Amniotic epithelial cell (primary cell): ENCODE measurements at regions not wholly inside any gene's neighbourhood (a gene's known extent, or its start where the extent isn't known, plus 50 kb on each side); places are given as distances from the start of the nearest gene placed in this dataset.
A peak's percentile ranks its signal among the peaks of the same experiment; 100 is the strongest.

Experiments used
- DNase-seq: peaks from one replicate; pipeline ENCODE4 v3.0.0-alpha.2; 2010; ENCODE audit warnings: low read depth

DNA sequence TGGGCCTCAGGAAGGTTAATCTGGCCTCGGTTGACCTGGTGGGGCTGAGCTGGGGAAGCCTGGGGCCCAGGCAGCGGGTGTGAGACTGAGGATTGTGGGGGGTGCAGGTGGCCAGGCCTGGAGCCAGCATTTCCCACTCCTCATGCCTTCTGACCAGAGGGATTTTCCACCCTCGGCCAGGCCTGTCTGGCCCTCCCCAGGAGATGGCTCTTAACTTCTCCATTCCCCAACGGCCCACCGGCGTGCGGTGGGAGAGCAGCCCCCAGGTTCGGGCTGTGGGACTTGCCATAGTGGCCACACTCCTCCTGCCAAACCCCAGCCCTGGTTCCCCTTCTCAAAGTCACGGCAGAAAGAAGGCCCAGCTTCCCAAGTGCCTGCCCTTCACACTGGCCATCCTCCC lies 126.5 kb upstream of the RUNX3 start:
- no peak for DNase-seq

DNA sequence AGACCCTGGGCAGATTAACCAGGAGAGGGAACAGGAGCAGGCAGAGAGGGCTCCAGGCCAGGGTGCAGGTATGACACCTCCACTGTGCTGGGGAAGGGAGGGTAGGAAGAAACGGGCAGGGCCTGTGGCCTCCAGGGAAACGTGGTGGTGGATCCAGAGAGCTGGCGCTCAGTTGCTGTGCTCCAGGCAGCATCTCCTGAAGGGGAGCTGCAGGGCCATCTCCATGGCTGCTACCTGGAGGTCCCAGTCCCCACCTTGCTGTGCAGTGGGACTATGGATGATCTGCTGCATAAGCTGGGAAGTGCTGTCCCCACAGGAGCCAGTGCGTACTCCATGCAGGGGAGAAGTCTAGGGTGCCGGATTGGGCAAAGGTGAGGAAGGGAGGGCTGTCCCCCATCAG lies 125.9 kb upstream of the RUNX3 start:
- DNase-seq: no peak

DNA sequence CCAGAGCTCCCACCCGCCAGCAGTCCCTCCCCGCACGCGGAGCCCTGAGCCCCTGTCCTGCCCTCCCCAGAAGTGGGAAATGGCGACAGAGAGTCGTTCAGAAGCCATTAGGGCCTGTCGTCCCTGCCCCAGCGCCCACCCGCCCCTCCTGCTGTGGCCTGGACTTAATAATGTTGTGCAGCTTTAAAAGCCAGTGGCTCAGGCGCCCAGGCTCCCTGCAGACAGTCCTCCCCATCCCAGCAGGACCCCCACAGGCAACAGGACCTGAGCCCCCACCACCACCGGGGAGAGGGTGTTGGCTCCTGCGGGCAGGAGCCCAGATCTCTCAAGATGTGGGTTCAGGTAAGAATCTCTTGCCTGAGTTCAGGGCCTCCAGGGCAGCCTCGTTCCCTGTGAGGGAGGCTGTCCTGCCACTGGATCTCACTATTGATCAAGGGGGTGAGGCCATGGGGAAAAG lies 125.3 kb upstream of the RUNX3 start:
- DNase-seq: no peak

DNA sequence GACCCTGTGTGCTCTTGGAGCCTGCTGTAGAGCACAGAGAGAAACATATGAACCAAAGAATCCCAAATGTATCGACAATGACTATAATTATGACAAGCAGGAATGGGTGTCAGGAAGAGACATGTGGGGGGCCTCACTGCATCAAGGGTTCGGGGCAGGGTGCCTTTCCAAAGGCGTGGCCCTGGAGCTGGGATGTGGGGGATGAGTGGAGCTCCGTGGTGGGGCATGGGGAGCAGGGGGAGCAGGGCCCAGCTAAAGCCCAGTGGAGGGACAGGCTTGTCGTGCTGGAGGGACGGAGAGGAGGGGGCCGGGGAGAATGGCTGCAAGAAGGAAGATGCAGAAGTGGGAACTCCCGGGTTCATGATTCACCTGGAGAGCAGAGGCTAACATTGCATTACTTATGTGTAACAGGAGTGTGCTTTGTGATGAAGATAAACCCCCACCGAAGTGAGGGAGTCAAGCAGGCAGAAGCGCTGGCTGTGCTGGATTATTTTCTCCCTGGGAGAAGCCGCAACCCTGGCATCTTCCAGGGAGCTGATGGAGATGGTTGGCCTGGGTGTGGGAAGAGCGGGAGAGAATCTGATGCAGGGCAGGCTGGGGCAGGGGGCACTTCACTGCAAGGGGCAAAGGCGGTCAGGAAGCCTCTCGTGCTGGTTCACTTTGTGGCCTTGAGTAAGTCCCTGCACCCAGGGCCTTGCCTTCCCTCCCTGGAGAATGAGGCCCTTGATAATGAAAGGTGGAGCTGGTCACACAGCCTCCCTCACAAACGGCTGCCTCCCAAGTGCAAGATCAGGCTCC lies 124.6 kb upstream of the RUNX3 start:
- DNase-seq: no peak

DNA sequence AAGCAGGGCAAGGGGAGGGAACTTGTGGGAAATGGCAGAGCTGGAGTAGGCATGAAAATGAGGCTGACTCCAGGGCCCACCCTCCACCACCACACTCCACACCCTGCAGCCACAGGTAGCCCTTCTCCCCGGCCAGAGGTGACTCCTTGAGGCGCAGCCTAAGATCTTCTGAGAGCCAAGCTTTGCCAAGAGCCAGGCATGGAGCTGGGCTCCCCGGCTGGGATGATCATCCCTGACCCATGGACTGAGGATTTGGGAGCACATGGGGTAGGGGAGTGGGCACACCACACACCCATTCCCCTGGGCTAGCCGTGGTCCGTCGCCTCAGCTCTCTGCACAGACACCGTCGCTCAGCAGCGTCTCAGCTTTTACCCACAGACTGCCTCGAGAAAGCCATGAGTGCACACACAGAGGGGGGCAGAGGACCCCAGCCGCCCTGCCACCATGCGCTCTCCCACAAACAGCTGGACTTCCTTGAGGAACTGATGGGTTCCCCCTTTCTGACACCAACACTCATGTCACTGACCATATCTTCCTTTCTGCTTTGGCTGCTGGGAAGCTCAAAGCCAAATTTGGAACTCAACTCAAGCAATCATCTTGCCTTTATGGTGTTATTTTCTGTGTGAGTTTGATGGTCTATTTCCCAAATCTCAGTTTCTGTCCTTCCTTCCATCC lies 123.6 kb upstream of the RUNX3 start:
- no peak for DNase-seq

DNA sequence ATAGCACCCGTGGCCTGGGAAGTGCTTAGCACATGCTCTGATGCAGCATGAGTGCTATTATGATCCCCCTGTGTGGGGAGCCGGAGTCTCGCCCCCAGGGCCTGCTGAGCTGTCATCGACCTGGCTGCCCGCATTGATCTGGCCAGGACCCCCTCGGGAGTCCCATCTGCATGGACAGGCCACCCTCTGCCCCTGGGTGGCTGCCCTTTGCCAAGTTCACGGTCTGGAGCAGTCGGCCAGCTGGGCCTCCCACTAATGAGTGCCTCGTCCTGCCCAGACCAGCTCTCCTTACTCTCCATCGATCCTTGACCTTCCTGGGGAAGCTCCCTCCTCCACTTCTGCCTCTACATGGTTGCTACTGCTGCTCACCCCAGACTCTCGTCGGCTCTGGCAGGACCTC lies 121.8 kb upstream of the RUNX3 start:
- no peak for DNase-seq

DNA sequence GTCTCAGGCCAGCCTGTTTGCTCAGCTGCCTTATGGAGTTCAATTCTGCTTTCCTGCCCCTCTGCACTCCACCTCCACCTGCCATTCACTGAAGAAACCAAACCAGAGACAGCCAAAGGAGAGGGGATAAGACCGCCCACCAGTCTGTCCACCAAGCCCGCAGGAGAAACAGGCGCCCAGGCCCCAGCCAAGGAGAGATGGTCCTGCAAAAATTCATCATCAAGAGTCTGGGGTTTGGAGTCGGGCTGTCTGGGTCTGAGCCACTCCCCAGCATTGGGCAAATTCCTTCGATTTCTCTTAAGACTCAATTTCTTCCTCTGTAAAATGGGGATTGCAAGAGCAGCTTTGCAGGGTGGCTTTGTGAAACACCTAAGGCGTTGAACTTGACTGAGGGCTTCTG lies 121.4 kb upstream of the RUNX3 start:
- no peak for DNase-seq

DNA sequence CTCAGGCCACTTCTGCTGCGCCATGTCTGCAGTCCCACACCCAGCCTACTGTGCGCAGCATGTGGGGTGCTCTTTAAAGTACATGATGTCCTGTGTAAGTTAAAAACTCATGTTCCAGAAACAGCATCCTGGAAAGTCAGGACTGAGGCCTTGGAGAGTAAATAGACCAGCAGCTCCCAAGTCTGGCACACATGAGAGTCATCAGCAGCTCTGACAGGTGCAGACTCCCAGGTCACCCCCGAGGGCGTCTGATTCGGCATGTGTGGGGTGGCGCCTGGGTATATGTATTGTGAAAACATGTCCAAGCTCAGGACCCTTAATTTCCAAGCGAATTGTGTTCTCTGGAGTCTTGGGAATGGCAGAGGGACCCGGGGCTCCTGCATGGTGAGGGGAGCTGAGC lies 120.1 kb upstream of the RUNX3 start:
- DNase-seq: no peak

DNA sequence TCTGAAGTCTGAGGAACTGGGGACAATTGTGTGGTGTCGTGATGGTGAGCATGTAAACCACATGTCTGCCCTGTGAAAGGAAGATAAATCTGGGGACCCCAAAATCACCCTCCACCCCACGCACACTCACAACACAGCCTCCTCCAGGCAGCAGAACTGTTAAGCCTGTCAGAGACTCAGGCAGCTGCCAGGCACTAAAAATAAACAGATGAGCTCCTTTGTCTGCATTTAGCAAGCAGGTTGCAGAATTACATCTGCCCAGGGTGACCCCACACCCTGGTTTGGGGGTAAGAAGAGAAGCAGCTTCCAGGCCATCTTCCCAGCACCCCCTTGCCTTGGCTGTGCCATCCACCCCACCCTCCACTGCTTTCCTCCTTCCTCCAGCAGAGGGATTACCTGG lies 119.1 kb upstream of the RUNX3 start:
- no peak for DNase-seq

DNA sequence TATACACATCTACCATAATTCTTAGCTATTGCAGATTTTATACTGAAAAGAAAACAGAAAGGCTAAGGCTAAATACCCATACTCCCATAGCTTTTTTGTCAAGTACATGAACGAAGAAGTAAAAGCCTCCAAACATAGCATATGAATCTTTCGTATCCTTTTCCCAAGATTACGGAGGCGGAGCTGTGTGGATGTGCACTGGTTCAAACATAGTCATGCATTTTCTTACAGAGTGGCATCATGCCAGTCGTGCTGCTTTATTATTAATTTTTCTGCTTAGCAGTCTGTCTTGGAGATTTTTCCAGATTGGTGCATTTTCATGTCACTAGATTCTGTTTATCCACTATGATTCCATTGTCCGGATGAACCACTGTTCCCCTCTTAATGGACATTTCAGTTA lies 118.7 kb upstream of the RUNX3 start:
- no peak for DNase-seq

DNA sequence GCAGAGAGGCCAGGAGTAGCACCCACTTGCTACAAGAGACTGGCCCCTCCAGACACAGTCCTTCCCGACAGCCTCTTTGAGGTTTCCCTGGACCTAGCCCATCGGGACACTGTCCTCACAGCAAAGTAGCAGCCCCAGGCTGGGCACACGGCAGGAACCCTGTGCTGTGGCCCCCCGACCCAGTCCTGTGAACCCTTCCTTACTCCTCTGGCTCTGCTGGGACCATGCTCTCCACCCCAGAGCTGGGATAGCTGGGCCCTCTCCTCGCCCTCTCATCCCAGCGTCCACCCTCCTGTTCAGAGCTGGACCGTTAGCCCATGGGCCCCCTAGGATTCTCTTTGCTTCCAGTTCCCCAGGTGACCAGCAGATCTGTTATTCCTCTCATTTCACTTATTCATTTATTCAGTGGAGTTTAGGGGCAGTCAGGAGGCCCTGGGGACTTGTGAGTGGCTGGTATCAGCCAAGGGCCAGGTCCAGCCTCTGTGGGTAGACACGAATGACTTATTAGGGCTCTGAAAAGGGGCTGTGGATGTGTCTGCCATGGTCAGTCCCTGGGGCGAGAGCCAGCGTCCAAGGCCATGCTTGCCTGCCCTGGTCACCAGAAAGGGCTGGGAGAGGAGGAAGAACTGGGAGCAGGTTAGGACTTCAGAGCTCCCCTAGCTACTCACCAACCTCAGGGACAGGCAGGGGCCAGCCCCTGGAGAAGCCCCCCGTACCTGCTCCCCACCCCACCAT lies 117.6 kb upstream of the RUNX3 start:
- no peak for DNase-seq

DNA sequence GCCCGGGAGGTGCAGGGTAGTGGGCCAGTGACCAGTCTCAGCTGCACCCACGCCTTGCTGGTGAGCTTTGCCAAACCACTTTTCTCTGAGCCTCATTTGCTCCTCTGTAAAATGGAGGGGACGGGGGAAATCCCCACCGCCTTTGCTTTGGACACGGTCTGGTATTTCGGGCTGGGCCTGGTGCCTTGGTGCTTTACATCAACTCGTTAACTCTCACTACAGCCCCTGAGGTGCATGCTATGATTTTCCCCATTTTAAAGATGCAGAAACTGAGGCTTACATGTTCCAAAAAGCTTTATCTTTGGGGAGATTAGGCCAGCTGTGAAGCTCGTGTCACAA lies 116.1 kb upstream of the RUNX3 start:
- DNase-seq: no peak

DNA sequence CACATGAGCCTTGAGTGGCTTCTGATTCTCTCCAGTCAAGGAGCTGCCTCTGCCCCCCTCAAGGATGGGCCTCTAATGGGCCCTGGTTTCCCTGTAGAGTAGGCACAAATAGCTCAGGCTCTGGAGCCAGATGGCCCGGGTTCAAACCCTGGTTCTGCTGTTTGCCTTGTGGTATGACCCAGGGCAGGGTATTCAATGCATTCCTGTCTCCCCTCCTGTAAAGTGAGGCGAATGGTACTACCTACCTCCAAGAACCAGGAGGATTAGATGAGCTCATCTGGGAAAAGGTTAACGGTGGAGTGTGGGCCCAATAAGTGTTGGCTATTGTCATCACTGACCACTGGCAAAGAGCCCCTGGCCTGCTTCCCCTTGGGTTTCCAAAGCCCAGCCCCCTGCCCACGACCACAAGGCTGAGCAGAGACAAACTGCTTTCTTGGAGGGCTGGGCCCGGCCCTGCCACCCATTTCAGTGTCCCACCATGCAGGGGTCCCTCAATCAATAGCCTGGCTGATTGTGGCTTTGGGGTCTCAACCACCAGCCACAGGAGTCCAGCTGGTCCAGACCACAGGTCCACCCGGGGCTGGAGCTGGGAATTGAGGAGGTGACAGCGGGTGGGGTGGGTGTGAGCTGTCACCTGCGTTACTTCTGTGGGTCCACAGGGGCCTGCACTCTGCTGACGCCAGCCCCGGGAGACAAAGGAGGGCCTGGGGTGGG lies 115.6 kb upstream of the RUNX3 start:
- DNase-seq: no peak

DNA sequence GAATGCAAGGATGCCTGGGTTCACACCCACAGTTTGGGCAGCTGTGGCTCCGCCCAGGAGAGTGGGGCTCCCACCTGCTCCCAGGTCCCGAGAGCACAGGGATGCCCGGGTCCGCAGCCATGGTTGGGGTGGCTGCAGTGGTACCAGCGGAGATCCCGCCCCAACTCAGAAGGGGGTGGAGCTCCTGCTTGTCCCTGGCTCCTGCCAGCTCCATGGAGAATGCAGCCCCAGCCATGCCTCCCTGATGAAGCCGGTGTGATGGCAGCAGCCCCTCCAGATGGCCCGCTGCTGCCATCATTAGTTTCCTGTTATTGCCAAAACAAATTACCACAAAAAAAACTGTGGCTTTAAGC lies 113.1 kb upstream of the RUNX3 start:
- no peak for DNase-seq

DNA sequence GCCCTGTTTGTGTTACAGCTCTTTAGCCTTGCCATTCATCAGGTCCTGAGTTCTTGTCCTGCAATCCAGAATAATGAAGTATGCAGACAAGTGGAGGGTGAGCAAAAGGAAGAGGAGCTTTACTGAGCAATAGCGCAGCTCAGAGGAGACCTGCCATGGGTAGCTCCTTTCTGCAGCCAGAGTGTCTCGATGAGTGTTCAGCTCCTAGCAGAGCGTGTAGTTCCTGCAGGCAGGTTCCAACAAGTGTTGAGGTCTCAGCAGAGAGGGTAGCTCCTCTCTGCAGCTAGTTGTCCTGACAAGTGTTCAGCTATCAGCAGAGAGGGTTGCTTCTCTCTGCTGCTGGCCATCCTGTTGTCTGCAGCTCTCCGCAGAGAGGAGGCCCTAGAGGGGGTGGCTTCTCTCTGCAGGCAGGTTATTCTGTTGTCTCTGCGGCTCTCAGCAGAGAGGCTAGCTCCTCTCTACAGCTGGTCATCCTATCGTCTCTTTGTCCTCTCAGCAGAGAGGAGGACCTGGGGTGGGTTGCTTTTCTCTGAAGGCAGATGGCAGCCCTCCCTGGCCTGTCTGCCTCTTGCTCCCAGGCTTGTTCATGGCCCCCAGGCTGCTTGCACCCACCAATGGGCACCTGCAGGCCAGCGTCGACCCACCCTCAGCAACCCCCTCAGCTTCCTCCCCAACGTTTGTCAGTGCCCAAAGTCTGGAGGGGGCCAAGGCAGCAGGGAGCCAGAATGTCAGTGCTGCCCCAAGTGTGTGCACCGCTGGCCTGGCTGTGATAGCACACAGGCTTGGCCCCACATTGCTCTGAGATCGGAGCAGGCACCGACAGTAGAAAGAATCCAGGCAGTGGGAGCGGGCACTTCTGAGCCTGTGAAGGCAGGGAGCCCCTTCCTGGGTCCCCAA lies 112.5 kb upstream of the RUNX3 start:
- no peak for DNase-seq

DNA sequence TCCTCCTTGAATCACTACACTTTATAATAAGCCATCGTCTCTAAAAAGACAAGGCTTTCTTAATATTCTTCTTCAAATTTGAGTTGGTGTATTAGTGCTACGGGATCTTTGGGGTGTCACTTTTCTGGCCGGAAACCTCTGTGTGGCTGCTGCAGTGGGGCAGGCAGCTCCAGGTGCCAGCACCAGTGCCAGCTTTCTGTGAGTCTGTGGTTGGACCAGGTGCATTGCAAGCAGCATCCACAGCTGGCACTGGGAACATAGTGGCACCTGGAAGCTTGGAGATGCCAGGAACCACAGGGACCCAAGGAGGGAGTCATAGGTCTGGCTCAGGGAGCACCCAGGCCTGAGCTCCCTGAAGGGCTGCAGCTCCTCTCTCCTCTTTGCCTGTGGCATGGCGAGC lies 111.8 kb upstream of the RUNX3 start:
- DNase-seq: no peak

DNA sequence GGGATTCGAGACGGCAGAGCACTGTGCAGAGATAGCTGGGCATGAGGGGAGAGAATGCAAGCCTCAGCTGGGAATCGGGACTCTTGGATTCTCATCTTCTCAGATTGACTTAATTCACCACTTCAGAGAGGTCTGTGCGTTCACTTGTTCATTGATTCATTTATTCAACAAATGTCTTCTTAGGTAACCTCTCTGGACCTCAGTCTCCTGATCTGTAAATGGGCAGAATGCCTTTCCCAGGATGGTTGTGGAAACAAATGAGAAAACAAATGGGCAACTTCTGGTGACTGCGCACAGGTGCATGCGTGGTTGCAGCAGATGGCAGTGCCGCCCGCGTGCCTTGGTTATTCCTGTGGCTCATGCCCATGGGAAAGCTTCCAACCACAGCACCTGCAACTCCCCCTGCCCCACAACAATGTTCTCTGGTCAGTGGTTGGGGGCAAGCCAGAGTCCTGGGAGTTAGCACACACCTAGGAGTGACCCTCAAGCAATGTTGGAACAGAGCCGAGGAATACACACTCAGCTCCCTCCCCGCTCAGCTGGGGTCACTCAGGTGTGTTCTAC lies 110.1 kb upstream of the RUNX3 start:
- DNase-seq: no peak

DNA sequence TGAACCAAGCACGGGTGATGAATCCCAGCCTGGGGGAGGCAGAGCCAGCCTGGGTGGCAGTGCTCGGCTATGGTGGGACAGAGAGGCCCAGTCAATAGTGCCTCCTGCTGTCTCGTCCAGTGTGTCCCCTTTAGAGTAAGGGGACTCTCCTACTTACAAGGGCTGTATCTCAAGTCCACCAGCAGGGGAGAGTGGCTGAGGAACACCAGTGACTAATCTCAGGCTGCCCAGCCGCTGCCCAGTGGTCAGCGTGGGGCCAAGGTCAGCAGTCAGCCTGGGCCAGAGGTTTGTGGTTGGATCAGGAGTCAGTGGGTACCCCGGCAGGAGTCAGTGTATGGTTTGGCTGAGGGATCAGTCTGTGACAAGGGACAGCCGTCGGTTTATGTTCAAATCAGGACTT lies 109.2 kb upstream of the RUNX3 start:
- peak; percentile 21 for DNase-seq

DNA sequence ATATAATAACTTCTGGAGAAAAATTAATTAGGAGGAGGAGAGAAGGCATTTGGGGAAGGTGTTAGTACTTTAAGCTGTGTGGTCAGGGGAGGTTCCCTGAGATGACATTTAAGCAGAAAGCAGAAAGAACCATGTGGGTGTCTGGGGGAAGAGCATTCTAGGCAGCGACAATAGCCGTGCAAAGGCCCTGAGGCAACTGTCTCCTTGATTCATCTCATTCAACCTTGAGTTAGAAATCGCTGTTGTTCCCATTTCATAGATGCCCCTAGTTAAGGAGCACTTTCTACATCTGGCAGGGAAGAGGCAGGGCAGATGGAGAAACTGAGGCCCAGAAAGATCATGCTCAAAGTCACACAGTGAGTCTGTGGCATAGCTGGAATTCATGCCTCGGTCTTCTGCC lies 108.6 kb upstream of the RUNX3 start:
- no peak for DNase-seq

DNA sequence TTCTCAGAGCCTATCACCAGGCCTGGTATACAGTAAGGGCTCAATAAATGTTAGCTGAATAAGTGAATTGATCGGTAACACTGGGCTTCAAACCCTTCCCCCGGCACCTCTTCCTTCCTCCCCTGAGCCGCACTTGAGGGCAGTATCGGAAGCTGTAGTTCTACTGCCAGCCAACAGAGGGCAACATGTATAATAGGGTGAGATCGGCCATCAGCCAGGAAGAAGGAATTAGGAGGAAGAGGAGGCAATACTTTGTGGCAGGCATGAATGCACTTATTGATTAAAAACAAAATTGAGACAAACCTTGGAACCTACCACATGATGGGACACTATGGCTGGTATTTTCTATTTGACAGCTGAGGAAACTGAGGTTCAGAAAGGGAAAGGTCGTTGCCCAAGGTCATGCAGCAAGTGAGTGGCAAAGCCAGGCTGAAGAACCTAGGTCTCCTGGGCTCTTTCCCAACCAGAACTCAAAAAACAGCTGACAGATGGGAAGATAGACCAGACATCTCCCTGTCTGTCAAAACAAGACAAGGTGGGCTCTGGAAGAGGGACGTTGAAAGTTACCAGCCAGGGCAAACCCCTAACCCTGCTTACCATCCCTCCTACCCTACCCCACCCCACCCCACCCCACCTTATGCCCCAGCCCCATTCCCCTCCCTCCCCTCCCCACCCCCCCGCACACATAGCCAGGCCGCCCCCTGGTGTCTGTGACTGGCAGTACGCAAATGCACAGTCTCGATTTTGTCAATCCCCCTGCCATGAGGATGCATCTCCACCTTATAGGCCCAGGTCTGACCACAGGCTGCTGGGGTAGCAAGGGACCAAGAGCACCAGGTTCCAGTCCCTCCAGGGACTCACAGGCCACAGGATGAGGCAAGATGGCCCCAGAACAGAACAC lies 107.3 kb upstream of the RUNX3 start:
- peak; percentile 21 for DNase-seq
